ENCODE measurements at regions not wholly inside any gene's neighbourhood (a gene's known extent, or its start where the extent isn't known, plus 50 kb on each side); places are given as distances from the start of the nearest gene placed in this dataset.
"Not testable (repeated sequence)": the region's sequence is repeated elsewhere in the genome, so short reads cannot be mapped to it uniquely, and the experiment has no call there.

DNA sequence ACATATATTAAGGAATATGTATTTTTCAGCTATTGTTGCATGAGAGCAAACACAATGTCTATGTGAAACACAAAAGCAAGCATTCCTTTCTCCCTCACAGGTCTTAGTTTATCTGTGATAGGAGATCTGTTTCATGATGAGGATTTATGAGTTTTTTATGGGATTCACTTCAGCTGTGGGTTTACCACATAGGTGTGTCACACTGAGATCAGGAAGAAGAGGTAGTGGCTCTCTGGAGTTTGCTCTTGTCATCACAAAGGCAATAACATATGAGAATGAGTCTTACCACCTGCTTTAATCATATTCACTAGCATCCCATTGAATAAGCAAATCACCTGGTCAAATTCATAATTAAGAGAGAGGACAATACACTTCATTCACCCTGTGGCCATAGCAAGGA lies 960.3 kb upstream of the SLC39A10 start:
- DNase-seq (ENCODE audit: low read depth) = no peak
- no peak for TF ChIP-seq CTCF (conservative IDR thresholded peaks at IDR 0.05; ENCODE audit: low read depth, low read length)
- no peak overlapping the region for H3K4me3 ChIP-seq (ENCODE audit: low read depth, low read length)

DNA sequence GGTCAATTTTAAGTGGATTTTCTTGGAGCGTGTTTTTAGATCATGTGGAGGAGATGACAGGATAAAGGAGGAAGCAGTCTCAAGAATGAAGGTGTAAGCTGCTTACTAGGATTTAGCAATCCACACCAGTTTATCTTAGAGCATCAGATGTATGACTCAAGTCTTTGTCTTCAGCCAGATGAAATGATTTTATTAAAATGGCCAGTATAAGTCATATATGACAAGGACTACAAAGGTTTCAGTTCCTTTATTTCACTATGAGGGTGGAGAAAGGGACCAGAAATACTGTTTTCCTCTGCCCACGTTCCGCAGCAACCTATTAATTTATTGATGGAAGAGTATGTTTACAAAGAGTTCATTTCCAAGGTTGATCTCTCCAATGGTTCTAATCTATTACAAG lies 970.5 kb upstream of the SLC39A10 start:
- no peak overlapping the region for H3K4me3 ChIP-seq (ENCODE audit: low read depth, low read length)
- DNase-seq (ENCODE audit: low read depth) = no peak
- TF ChIP-seq CTCF (conservative IDR thresholded peaks at IDR 0.05; ENCODE audit: low read depth, low read length) = no peak

- no peak overlapping the region for H3K4me3 ChIP-seq (ENCODE audit: low read depth, low read length)
- DNase-seq (ENCODE audit: low read depth) = no peak
- no peak for TF ChIP-seq CTCF (conservative IDR thresholded peaks at IDR 0.05; ENCODE audit: low read depth, low read length)
Observed at GRCh38 chr2:194674043-194674442, 983.0 kb upstream of the SLC39A10 start.

DNA sequence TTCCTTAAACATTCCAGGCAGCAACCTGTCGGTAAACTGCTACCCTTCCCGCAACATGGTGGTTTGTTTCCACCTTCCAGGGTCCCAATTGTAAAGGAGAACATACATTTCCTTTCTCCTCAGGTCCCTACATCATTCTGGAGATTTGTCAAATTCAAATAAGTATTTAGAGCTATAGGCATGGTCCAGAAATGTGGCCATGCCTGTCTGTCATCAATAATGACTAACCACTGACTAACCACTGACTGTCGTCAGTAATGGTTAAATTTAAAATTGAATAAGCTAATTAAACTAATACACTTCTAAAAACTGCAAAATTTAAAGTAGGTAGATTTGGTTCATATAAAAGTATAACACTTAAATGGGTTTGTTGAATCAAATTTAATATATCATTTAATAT lies 984.0 kb upstream of the SLC39A10 start:
- H3K4me3 ChIP-seq (ENCODE audit: low read depth, low read length) = no peak overlapping the region
- no peak for DNase-seq (ENCODE audit: low read depth)
- TF ChIP-seq CTCF (conservative IDR thresholded peaks at IDR 0.05; ENCODE audit: low read depth, low read length) = no peak

GRCh38 chr2:194661431-194661830 lies 995.6 kb upstream of the SLC39A10 start:
- DNase-seq (ENCODE audit: low read depth) = no peak
- no peak for TF ChIP-seq CTCF (conservative IDR thresholded peaks at IDR 0.05; ENCODE audit: low read depth, low read length)
- H3K4me3 ChIP-seq (ENCODE audit: low read depth, low read length) = no peak overlapping the region

DNA sequence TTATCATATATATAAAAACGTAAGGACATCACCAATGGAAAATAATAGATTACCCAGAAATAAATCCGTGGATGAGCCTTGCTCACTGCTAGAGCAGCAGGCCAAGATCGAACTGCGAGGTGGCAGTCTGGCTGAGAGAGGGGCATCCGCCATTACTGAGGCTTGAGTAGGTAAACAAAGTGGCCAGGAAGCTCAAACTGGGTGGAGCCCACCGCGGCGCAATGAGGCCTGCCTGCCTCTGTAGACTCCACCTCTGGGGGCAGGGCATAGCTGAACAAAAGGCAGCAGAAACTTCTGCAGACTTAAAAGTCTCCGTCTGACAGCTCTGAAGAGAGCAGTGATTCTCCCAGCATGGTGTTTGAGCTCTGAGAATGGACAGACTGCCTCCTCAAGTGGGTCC lies 1018.0 kb upstream of the SLC39A10 start:
- not testable (repeated sequence) for DNase-seq (ENCODE audit: low read depth); H3K4me3 ChIP-seq (ENCODE audit: low read depth, low read length)

- TF ChIP-seq CTCF (conservative IDR thresholded peaks at IDR 0.05; ENCODE audit: low read depth, low read length) = no peak
- DNase-seq (ENCODE audit: low read depth) = no peak
- no peak overlapping the region for H3K4me3 ChIP-seq (ENCODE audit: low read depth, low read length)
Observed at GRCh38 chr2:194621945-194622344, 1035.1 kb upstream of the SLC39A10 start.

DNA sequence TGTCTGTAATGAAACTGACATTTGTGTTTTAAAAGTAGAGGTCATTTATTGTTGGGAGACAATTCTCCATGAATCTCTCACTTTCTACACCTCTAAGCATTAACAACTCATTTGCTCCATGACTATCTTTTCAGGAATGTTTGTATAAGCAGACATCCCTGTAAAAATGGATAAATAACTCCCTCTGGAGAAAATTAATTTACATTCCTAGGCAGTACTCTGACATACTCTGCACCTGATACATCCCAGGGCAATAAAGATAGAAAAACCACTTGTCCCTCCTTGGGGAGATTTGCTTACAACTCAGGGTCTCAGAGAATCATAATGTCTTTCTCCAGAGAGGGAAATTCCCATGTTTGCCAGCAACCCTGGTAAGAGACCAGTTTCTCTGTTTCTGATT lies 1037.7 kb upstream of the SLC39A10 start:
- no peak overlapping the region for H3K4me3 ChIP-seq (ENCODE audit: low read depth, low read length)
- no peak for TF ChIP-seq CTCF (conservative IDR thresholded peaks at IDR 0.05; ENCODE audit: low read depth, low read length)
- no peak for DNase-seq (ENCODE audit: low read depth)

Data from choroid plexus epithelial cell (primary cell).